CD4-positive, alpha-beta T cell treated with Interleukin-10 for 1 hour (primary cell): ENCODE measurements at regions not wholly inside any gene's neighbourhood (a gene's known extent, or its start where the extent isn't known, plus 50 kb on each side); places are given as distances from the start of the nearest gene placed in this dataset.

Experiments used
- DNase-seq: peaks from one replicate; pipeline ENCODE4 v3.0.0-alpha.2; 2020

GRCh38 chr10:43863859-43864591 lies 215.3 kb upstream of the ZNF32 start:
- no peak for DNase-seq

- DNase-seq: no peak
Observed at GRCh38 chr10:43863270-43863669, 214.6 kb upstream of the ZNF32 start.

DNA sequence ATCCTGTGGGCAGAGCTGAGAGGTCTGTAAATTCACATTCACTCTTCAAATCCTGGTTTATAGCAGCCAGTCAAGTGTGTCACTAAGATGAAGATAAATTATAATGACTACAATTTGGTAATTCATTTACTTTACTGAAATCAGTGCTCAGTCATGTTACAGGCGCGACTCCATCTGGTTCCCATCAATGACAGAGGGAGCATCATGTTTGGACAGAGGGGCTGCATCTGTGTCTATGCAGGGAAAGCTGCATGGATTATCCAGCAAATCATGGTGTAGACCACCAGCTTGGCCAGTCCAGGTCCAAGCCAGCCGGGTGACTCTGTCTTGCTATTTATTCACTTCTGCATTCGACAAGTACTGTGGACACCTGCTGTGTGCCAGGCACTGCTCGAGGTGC lies 214.1 kb upstream of the ZNF32 start:
- no peak for DNase-seq

GRCh38 chr10:43861966-43862751 lies 213.5 kb upstream of the ZNF32 start:
- DNase-seq: no peak

- DNase-seq: no peak
Observed at GRCh38 chr10:43859016-43859525, 210.4 kb upstream of the ZNF32 start.

DNA sequence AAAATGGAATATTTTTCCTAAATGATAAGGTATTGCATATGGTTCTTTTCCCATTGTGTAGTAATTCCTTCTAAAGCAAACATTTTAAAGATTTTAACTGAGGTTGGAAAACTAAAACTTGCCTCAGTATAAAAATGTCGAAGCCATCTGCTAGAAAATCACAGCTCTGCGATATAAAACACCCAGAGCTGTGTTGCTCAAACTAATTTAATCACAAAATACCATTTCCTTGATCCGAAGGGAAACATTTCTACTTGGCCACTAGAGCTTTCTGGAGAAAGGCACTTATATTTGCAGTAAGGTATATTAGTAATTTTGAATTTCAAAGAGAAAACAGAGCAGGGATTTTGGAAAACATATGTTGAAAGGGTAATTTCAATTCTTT lies 209.2 kb upstream of the ZNF32 start:
- no peak for DNase-seq

DNA sequence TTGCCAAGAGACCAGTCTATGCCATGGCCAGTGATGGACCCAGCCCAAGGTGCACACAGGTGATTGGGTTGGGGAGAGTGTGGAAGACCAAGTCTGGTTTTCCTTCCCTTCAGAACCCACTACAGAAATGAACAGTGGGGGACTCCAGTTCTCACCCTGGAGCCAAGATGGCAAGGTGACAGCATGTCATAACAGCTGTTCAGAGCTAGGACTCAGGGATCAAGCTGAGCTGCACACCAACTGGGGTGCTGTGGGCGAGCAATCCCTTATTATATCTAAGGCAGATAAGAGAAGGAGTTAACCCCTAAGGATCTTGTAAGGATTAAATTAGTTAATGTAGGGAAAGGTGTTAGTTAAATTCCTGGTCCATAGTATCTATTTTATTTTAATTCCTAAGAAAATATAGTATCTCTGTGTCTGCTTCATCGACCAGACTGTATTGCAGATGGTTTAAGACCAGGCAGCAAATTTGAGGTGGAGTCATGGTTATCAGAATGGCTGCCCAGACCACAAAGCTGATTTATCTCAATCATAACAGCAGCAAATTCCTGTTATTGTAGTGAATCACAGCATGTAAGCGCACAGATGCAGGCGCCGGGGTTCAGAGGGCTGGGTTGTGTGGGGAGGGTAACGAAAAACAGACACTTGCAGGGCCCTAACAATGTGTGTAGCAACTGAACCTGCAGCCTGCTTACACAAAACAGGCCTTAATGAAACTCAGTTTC lies 208.7 kb upstream of the ZNF32 start:
- DNase-seq: no peak

DNA sequence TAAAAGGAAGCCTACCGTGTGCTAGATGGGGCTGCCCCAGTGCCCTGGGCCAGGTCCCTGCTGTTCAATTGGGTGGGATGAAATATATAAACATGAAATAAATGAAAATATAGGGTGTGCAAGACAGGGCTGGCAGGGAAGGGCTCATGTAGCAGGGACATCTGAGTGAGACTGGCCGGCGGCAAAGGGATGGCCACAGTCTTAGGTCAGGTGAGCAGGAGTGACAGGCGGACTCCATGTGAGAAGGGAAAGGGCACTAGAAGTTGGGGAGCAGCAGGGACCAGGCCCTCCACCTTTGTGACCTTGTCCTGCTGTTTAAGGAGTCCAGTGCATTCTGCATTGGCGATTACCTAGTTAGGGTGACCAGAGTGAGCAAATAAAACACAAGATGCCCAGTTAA lies 207.6 kb upstream of the ZNF32 start:
- no peak for DNase-seq

- DNase-seq: no peak
Observed at GRCh38 chr10:43855667-43856210, 207.1 kb upstream of the ZNF32 start.

- DNase-seq: no peak
Observed at GRCh38 chr10:43854007-43854406, 205.3 kb upstream of the ZNF32 start.

GRCh38 chr10:43853369-43853768 lies 204.7 kb upstream of the ZNF32 start:
- no peak for DNase-seq

DNA sequence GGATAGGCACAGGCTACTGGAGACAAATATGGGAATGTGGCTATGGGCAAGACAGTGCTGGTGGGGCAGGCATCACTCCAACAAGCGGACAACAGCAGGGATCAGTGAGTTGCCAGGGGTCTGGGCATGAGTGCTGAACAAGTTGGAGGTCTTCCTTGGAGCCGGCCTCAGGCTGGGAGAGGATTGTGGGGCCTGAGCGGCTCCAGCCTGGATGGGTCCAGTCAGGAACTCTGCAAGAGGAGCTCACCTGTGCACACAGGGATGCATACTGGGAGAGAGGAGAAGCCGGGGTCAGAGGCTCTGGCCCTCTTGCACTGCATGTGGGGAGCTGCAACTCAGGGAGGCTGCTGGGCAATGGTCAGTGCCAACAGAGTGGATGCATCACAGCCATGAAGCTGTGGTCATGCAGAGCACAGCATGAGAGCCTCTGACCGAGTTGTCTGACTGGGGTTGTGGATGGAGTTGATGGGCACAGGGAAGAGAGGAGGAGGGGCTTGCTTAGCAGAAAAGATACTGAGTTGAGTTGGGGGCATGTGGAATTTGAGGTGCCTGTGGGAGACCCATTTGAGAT lies 204.0 kb upstream of the ZNF32 start:
- DNase-seq: no peak

DNA sequence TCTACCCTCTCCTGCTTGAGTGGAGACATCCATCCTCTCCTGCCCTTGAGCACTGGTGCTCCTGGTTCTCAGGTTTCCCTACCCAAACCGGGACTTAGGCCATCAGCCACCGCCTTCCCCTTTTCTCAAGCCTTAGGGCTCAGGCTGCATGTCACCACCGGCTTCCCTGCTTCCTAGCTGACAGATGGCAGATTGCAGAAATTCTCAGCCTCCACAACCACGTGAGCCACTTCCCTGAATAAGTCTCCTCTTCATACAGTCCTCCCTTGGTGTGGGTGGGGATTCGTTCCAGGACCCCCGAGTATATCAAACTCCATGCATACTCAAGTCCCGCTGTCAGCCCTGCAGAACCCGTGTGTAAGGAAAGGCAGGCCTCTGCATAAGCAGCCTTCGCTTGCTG lies 203.5 kb upstream of the ZNF32 start:
- DNase-seq: no peak

DNA sequence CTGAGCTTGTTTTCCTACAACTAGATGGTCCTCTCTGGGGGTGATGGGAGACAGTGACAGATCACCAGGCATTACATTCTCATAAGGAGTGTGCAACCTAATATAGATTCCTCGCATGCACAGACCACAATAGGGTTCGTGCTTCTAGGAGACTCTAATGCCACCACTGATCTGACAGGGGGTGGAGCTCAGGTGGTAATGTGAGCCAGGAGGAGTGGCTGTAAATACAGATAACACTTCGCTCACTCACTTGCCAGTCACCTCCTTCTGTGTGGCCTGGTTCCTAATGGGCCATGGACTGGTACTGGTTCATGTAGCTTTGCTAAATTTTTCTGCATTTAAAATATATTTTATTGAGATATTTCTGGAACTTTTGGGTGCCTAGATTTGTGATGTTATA lies 202.3 kb upstream of the ZNF32 start:
- DNase-seq: no peak

- no peak for DNase-seq
Observed at GRCh38 chr10:43849551-43849950, 200.9 kb upstream of the ZNF32 start.

- no peak for DNase-seq
Observed at GRCh38 chr10:43846968-43847367, 198.3 kb upstream of the ZNF32 start.

DNA sequence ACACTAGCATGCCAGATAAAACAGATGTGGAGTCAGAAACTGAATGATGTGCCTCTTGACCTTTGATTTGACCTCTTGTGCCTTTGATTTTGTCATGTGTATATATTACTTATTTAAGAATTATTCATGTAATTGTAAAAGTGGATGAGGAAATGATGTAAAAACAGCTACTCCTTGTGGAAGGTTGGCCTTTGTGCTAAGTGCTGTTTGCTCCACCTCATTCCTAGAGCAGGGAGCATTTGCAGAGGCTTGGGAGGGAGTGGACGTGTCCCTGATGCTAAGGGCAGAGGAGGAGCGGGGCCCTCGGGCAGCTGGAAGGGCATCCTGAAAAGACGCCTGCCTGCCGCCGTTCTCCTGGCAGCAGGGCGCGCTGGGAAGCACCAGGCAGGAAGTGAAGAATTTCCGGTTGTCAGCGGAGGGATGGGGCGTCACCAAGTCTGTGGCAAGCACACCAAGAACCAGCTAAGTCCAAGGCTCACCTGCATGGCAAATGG lies 197.6 kb upstream of the ZNF32 start:
- DNase-seq: peak; percentile 50

DNA sequence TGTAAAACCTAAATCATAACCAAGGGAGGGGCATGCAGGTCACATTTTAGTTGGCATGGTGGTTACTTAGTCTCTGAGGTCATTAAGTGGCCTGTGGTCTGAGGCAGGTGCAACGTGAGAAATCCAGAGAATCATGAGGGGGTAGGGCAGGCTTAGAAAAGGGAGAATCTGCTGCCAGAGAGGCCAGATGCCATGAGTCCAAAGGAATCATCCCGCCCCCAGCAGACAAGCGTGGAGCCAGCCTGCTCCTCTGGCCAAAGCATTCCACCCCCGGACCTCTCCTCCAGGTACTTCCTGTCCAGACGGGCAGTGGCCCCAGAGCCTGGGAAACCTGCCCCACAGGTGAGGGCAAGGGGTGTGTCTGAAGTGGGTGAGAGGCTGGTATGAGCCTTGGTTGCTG lies 196.4 kb upstream of the ZNF32 start:
- DNase-seq: no peak

GRCh38 chr10:43844221-43844620 lies 195.5 kb upstream of the ZNF32 start:
- DNase-seq: no peak

- no peak for DNase-seq
Observed at GRCh38 chr10:43843321-43844101, 194.8 kb upstream of the ZNF32 start.

- DNase-seq: no peak
Observed at GRCh38 chr10:43842496-43842895, 193.8 kb upstream of the ZNF32 start.

DNA sequence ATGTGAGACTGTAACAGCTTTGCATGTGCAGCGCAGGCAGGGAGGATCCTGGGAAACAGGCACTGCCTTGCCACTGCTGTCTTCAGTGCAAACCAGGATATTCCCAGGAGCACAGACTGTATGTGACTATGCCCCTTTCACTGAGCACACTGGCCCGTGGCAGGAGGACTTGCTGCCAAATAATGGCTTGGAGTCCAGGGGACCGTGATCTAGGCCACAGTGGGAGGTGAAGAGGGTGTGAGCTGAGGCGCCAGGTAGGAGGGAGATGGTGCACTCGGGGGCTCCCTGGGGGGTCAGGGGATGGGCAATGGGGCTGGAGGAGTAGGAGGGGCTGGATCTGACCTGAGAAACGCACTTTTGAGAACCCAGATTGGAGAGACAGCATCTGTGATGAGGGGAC lies 193.4 kb upstream of the ZNF32 start:
- DNase-seq: no peak
